Erythroblast (primary cell): ENCODE measurements at regions not wholly inside any gene's neighbourhood (a gene's known extent, or its start where the extent isn't known, plus 50 kb on each side); places are given as distances from the start of the nearest gene placed in this dataset.

Source experiments
- GATA1 ChIP-seq: IDR thresholded peaks from 2 replicates; pipeline ENCODE4 v1.6.1; 2011; ENCODE audit warnings: low read depth, mild to moderate bottlenecking, control low read depth, low read length, moderate library complexity
- POLR2A ChIP-seq: IDR thresholded peaks from 2 replicates; pipeline ENCODE4 v1.6.1; 2011; ENCODE audit warnings: mild to moderate bottlenecking, low read length

GRCh38 chr7:118627467-118627866 is 403.0 kb downstream of the ANKRD7 start:
- TF ChIP-seq POLR2A (no peak), GATA1 (no peak)
